ENCODE measurements at regions not wholly inside any gene's neighbourhood (a gene's known extent, or its start where the extent isn't known, plus 50 kb on each side); places are given as distances from the start of the nearest gene placed in this dataset.

DNA sequence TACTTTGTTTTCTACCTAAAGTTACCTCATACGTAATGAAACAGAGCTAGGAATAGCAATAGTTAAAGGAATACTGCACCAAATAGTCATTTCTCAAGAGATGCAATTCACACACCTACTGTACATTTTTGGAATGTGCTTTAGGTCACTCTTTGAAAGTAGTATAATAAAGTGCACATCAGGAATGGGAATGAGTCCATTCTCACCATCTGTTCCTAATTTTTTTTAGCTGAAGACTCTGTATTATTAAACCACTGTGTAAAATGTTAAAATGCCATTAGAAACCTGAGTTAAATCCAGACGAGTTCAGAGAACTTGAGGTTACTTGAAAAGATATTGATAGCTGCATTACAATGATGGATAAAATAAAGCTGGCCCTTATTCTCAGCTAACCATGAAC lies 51.9 kb upstream of the EPHA7 start:
- Histone ChIP-seq H2AFZ (ENCODE audit: low read length) (no peak overlapping the region), H3K9me3 (ENCODE audit: low read length) (no peaks in the 10 kb centered on the region), H3K27ac (ENCODE audit: extremely low read length, insufficient read depth, low read length) (no peak overlapping the region), H3K36me3 (replicated peaks in 1 of 2; ENCODE audit: control insufficient read depth in 1 of 2, insufficient read depth in 2 of 2, low read length in 2 of 2) (no peaks in the 10 kb centered on the region), H3K79me2 (ENCODE audit: insufficient read depth, low read length) (no peaks in the 10 kb centered on the region), H3K4me3 (replicated peaks in 1 of 3; ENCODE audit: insufficient read depth in 1 of 3, low read depth in 2 of 3, low read length in 3 of 3) (no peak overlapping the region), H3K4me1 (ENCODE audit: insufficient read depth, low read length) (peaks cover 8% of the 10 kb centered on the region; the same call in 1 of the 2 replicates), H3K9ac (ENCODE audit: insufficient read depth, low read depth, low read length) (no peak overlapping the region), H3K4me2 (ENCODE audit: low read depth, low read length) (no peak overlapping the region), H3K27me3 (ENCODE audit: control insufficient read depth in 1 of 2, insufficient read depth in 2 of 2, low read length in 2 of 2) (no peaks in the 10 kb centered on the region), H4K20me1 (ENCODE audit: insufficient read depth, low read length) (no peaks in the 10 kb centered on the region)
- POLR2A ChIA-PET: no interaction called here
- WGBS (ENCODE audit: low lambda C conversion rate): 2% methylated on average over 2 of the region's 2 CpGs
- FAIRE-seq (no peak), ATAC-seq (no peak), DNase-seq (ENCODE audit: low spot score) (no peak)
- in situ Hi-C loops (cut with HindIII; ENCODE audit: extremely low pct_ligation_motif_present, low pct_unique_long_range_greater_than_20kb): no loop called here
- intact Hi-C loops (cut with micrococcal nuclease; ENCODE audit: unreplicated experiment): no loop called here
- no TSS peak for BruUV-seq (replicated peaks)
- TF ChIP-seq BRD4 (CRISPR knock-in tag; IDR thresholded peaks at IDR 0.05) (no peak), ISX (CRISPR knock-in tag; conservative IDR thresholded peaks at IDR 0.05) (no peak)
- TF ChIP-seq, protein P1, sequence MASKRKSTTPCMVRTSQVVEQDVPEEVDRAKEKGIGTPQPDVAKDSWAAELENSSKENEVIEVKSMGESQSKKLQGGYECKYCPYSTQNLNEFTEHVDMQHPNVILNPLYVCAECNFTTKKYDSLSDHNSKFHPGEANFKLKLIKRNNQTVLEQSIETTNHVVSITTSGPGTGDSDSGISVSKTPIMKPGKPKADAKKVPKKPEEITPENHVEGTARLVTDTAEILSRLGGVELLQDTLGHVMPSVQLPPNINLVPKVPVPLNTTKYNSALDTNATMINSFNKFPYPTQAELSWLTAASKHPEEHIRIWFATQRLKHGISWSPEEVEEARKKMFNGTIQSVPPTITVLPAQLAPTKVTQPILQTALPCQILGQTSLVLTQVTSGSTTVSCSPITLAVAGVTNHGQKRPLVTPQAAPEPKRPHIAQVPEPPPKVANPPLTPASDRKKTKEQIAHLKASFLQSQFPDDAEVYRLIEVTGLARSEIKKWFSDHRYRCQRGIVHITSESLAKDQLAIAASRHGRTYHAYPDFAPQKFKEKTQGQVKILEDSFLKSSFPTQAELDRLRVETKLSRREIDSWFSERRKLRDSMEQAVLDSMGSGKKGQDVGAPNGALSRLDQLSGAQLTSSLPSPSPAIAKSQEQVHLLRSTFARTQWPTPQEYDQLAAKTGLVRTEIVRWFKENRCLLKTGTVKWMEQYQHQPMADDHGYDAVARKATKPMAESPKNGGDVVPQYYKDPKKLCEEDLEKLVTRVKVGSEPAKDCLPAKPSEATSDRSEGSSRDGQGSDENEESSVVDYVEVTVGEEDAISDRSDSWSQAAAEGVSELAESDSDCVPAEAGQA (IDR thresholded peaks at IDR 0.05; ENCODE audit: low read depth): no peak
- TF ChIP-seq, protein P1 (CRISPR knock-in tag; IDR thresholded peaks at IDR 0.05; ENCODE audit: borderline replicate concordance): no peak
- CTCF ChIA-PET (ENCODE audit: low intra/inter-chr PET ratio, low total read pairs): no interaction called here

Small RNAs in the stretch of these regions (small RNA-seq; reads per million reads assigned to genes)
- gene AL078595.1 (ENCODE audit: insufficient read depth in 2 of 3, insufficient read length in 3 of 3, low read depth in 2 of 3, low replicate concordance in 1 of 3) (0 reads per million in 3 experiments), gene RF00425 (ENCODE audit: insufficient read depth in 2 of 3, insufficient read length in 3 of 3, low read depth in 2 of 3, low replicate concordance in 1 of 3) (0 reads per million in 3 experiments)

Data from HepG2 (cell line).